WTC11 (cell line): ENCODE measurements at regions not wholly inside any gene's neighbourhood (a gene's known extent, or its start where the extent isn't known, plus 50 kb on each side); places are given as distances from the start of the nearest gene placed in this dataset.

Experiments used
- GABPB1 ChIP-seq: sonication (generic); formaldehyde crosslinking; IDR thresholded peaks from 2 replicates; pipeline ENCODE4 v1.8.1; 2023; ENCODE audit warnings: mild to moderate bottlenecking, missing genetic modification reagents
- SMAD4 ChIP-seq: sonication (generic); formaldehyde crosslinking; IDR thresholded peaks from 2 replicates; pipeline ENCODE4 v1.8.0; 2022; ENCODE audit warnings: mild to moderate bottlenecking, missing genetic modification reagents
- TCF7 ChIP-seq: sonication (generic); formaldehyde crosslinking; IDR thresholded peaks from 2 replicates; pipeline ENCODE4 v1.8.0; 2022; ENCODE audit warnings: mild to moderate bottlenecking, low read depth, missing genetic modification reagents, moderate library complexity
- ZNF138 ChIP-seq: sonication (generic); formaldehyde crosslinking; conservative IDR thresholded peaks from 2 replicates; pipeline ENCODE4 v1.8.1; 2022; ENCODE audit warnings: mild to moderate bottlenecking, moderate library complexity, missing genetic modification reagents
- TF ChIP-seq, protein P1 (sequence below): fragments of 200-600 bp; IDR thresholded peaks from 2 replicates; pipeline ENCODE4 v1.8.0; 2022; ENCODE audit warnings: antibody characterized with exemption
- TF ChIP-seq, protein P2 (sequence below): sonication (generic); formaldehyde crosslinking; IDR thresholded peaks from 2 replicates; pipeline ENCODE4 v1.8.1; 2022; ENCODE audit warnings: low read depth, mild to moderate bottlenecking, moderate library complexity, missing genetic modification reagents, borderline replicate concordance
- TF ChIP-seq, protein P3 (sequence below): sonication (generic); formaldehyde crosslinking; conservative IDR thresholded peaks from 2 replicates; pipeline ENCODE4 v1.8.1; 2022; ENCODE audit warnings: mild to moderate bottlenecking, missing genetic modification reagents
- TF ChIP-seq, protein P4 (sequence below): sonication (generic); formaldehyde crosslinking; IDR thresholded peaks from 2 replicates; pipeline ENCODE4 v1.8.1; 2023; ENCODE audit warnings: mild to moderate bottlenecking, moderate library complexity, missing genetic modification reagents

DNA sequence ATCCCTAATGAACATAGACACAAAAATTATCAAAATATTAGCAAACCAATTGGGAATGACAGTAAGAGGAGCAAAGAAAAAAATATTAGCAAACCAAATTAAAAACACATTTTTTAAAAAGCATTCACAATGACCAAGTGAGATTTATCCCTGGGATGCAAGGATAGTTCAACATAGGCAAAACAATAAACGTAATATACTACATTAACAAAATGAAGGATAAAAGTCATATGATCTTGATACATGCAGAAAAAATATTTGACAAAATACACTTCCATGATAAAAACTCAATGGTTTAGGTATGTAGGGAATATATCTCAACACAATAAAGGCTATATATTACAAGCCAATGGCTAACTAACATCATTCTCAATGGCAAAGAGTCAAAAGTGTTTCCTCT lies 83.3 kb downstream of the CRPPA start:
- no peak for TF ChIP-seq TCF7
- TF ChIP-seq, protein P1, sequence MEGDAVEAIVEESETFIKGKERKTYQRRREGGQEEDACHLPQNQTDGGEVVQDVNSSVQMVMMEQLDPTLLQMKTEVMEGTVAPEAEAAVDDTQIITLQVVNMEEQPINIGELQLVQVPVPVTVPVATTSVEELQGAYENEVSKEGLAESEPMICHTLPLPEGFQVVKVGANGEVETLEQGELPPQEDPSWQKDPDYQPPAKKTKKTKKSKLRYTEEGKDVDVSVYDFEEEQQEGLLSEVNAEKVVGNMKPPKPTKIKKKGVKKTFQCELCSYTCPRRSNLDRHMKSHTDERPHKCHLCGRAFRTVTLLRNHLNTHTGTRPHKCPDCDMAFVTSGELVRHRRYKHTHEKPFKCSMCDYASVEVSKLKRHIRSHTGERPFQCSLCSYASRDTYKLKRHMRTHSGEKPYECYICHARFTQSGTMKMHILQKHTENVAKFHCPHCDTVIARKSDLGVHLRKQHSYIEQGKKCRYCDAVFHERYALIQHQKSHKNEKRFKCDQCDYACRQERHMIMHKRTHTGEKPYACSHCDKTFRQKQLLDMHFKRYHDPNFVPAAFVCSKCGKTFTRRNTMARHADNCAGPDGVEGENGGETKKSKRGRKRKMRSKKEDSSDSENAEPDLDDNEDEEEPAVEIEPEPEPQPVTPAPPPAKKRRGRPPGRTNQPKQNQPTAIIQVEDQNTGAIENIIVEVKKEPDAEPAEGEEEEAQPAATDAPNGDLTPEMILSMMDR, result no peak
- TF ChIP-seq, protein P2, sequence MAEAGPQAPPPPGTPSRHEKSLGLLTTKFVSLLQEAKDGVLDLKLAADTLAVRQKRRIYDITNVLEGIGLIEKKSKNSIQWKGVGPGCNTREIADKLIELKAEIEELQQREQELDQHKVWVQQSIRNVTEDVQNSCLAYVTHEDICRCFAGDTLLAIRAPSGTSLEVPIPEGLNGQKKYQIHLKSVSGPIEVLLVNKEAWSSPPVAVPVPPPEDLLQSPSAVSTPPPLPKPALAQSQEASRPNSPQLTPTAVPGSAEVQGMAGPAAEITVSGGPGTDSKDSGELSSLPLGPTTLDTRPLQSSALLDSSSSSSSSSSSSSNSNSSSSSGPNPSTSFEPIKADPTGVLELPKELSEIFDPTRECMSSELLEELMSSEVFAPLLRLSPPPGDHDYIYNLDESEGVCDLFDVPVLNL (CRISPR knock-in tag), result no peak
- TF ChIP-seq, protein P3, sequence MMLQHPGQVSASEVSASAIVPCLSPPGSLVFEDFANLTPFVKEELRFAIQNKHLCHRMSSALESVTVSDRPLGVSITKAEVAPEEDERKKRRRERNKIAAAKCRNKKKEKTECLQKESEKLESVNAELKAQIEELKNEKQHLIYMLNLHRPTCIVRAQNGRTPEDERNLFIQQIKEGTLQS (CRISPR knock-in tag), result no peak
- no peak for TF ChIP-seq ZNF138 (CRISPR knock-in tag)
- TF ChIP-seq GABPB1 (CRISPR knock-in tag), result no peak
- TF ChIP-seq, protein P4, sequence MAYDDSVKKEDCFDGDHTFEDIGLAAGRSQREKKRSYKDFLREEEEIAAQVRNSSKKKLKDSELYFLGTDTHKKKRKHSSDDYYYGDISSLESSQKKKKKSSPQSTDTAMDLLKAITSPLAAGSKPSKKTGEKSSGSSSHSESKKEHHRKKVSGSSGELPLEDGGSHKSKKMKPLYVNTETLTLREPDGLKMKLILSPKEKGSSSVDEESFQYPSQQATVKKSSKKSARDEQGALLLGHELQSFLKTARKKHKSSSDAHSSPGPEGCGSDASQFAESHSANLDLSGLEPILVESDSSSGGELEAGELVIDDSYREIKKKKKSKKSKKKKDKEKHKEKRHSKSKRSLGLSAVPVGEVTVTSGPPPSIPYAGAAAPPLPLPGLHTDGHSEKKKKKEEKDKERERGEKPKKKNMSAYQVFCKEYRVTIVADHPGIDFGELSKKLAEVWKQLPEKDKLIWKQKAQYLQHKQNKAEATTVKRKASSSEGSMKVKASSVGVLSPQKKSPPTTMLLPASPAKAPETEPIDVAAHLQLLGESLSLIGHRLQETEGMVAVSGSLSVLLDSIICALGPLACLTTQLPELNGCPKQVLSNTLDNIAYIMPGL (CRISPR knock-in tag), result no peak
- no peak for TF ChIP-seq SMAD4
